Inflammatory macrophage (primary cell): ENCODE measurements at regions not wholly inside any gene's neighbourhood (a gene's known extent, or its start where the extent isn't known, plus 50 kb on each side); places are given as distances from the start of the nearest gene placed in this dataset.

Source experiments
- DNase-seq, 2 donors: peaks; one replicate each; pipeline ENCODE4 v3.0.0-alpha.2; 2020 to 2022

GRCh38 chr5:98722188-98722587 is 51.3 kb upstream of the RGMB start:
- DNase-seq, result no peak

- DNase-seq, result no peak
Observed at GRCh38 chr5:98723061-98723460, 50.4 kb upstream of the RGMB start.
